ENCODE measurements at regions not wholly inside any gene's neighbourhood (a gene's known extent, or its start where the extent isn't known, plus 50 kb on each side); places are given as distances from the start of the nearest gene placed in this dataset.
A peak's percentile ranks its signal among the peaks of the same experiment; 100 is the strongest.
"Not testable (repeated sequence)": the region's sequence is repeated elsewhere in the genome, so short reads cannot be mapped to it uniquely, and the experiment has no call there.

- TF ChIP-seq FOXS1 (CRISPR knock-in tag; IDR thresholded peaks at IDR 0.05): no peak
- no peak for TF ChIP-seq HOXB13 (CRISPR knock-in tag; IDR thresholded peaks at IDR 0.05; ENCODE audit: low read depth)
- TF ChIP-seq NR3C1 (IDR thresholded peaks at IDR 0.05): no peak
- TF ChIP-seq HDAC2 (IDR thresholded peaks at IDR 0.05): no peak
Observed at GRCh38 chr18:46239998-46240397, 135.8 kb downstream of the HAUS1 start (continued).

GRCh38 chr18:46241393-46241792, 137.2 kb downstream of the HAUS1 start:
- H3K27ac ChIP-seq; CTCF ChIA-PET; H3K4me2 ChIP-seq; H3K9me3 ChIP-seq; ATAC-seq; POLR2A ChIA-PET; H3K4me1 ChIP-seq; FAIRE-seq; DNase-seq (ENCODE audit: low read depth in 1 of 2, low spot score in 1 of 2); H3K4me3 ChIP-seq: not testable (repeated sequence)
- 99% methylated on average over 7 of the region's 7 CpGs for WGBS (ENCODE audit: missing lambda C conversion rate)

GRCh38 chr18:46242183-46242582, 138.0 kb downstream of the HAUS1 start:
- DNase-seq (ENCODE audit: low read depth in 1 of 2, low spot score in 1 of 2) (no peak), FAIRE-seq (no peak), ATAC-seq (no peak)
- POLR2A ChIA-PET: no interaction called here
- H3K27ac ChIP-seq: no peak overlapping the region
- WGBS (ENCODE audit: missing lambda C conversion rate): 83% methylated on average over 6 of the region's 6 CpGs
- TF ChIP-seq MAFK (IDR thresholded peaks at IDR 0.05; ENCODE audit: partially characterized antibody) (peak; percentile 56), PBX3 (IDR thresholded peaks at IDR 0.05) (no peak)
- no peaks in the 10 kb centered on the region for H3K9me3 ChIP-seq
- no peak overlapping the region for H3K4me2 ChIP-seq
- no peak overlapping the region for H3K4me3 ChIP-seq
- CTCF ChIA-PET: no interaction called here
- peaks cover 8% of the 10 kb centered on the region; the same call in 2 of the 3 replicates for H3K4me1 ChIP-seq

- H3K4me3 ChIP-seq: no peak overlapping the region
- no peaks in the 10 kb centered on the region for H3K9me3 ChIP-seq
- peaks cover 8% of the 10 kb centered on the region; the same call in 2 of the 3 replicates for H3K4me1 ChIP-seq
- CTCF ChIA-PET: no interaction called here
- WGBS (ENCODE audit: missing lambda C conversion rate): 6% methylated on average over 1 of the region's 1 CpG
- DNase-seq (ENCODE audit: low read depth in 1 of 2, low spot score in 1 of 2): no peak
- POLR2A ChIA-PET: no interaction called here
- peak overlapping the region; percentile 18 for H3K4me2 ChIP-seq
- no peak overlapping the region for H3K27ac ChIP-seq
- no peak for TF ChIP-seq ESRRA (IDR thresholded peaks at IDR 0.05; ENCODE audit: borderline replicate concordance, low read length)
- no peak for TF ChIP-seq FOXS1 (CRISPR knock-in tag; IDR thresholded peaks at IDR 0.05)
- TF ChIP-seq BHLHE40 (IDR thresholded peaks at IDR 0.05; ENCODE audit: low read depth, low read length): no peak
- TF ChIP-seq CHD4 (IDR thresholded peaks at IDR 0.05; ENCODE audit: borderline replicate concordance): no peak
- TF ChIP-seq CEBPB (IDR thresholded peaks at IDR 0.05): no peak
- no peak for TF ChIP-seq PBX3 (IDR thresholded peaks at IDR 0.05)
- no peak for TF ChIP-seq PHF8 (IDR thresholded peaks at IDR 0.05; ENCODE audit: borderline replicate concordance, low read depth)
- no peak for TF ChIP-seq HDAC2 (IDR thresholded peaks at IDR 0.05)
- no peak for TF ChIP-seq TFCP2L1 (CRISPR knock-in tag; IDR thresholded peaks at IDR 0.05)
- TF ChIP-seq HEYL (CRISPR knock-in tag; IDR thresholded peaks at IDR 0.05): no peak
- TF ChIP-seq JUNB (IDR thresholded peaks at IDR 0.05): no peak
- TF ChIP-seq KDM5A (IDR thresholded peaks at IDR 0.05): no peak
- no peak for TF ChIP-seq EP300 (IDR thresholded peaks at IDR 0.05)
- TF ChIP-seq ZNF302 (CRISPR knock-in tag; IDR thresholded peaks at IDR 0.05): no peak
- TF ChIP-seq REST (IDR thresholded peaks at IDR 0.05): no peak
- TF ChIP-seq HOXB5 (CRISPR knock-in tag; IDR thresholded peaks at IDR 0.05): no peak
- no peak for TF ChIP-seq E2F6 (IDR thresholded peaks at IDR 0.05; ENCODE audit: borderline replicate concordance, low read depth)
- TF ChIP-seq CTCF (IDR thresholded peaks at IDR 0.05): no peak
- no peak for TF ChIP-seq EHMT2 (IDR thresholded peaks at IDR 0.05; ENCODE audit: low read depth)
- no peak for TF ChIP-seq NR3C1 (IDR thresholded peaks at IDR 0.05)
- no peak for ATAC-seq
- no peak for FAIRE-seq
Observed at GRCh38 chr18:46243095-46243494, 138.9 kb downstream of the HAUS1 start.

All from A549 (cell line).